ENCODE measurements at regions not wholly inside any gene's neighbourhood (a gene's known extent, or its start where the extent isn't known, plus 50 kb on each side); places are given as distances from the start of the nearest gene placed in this dataset.

DNA sequence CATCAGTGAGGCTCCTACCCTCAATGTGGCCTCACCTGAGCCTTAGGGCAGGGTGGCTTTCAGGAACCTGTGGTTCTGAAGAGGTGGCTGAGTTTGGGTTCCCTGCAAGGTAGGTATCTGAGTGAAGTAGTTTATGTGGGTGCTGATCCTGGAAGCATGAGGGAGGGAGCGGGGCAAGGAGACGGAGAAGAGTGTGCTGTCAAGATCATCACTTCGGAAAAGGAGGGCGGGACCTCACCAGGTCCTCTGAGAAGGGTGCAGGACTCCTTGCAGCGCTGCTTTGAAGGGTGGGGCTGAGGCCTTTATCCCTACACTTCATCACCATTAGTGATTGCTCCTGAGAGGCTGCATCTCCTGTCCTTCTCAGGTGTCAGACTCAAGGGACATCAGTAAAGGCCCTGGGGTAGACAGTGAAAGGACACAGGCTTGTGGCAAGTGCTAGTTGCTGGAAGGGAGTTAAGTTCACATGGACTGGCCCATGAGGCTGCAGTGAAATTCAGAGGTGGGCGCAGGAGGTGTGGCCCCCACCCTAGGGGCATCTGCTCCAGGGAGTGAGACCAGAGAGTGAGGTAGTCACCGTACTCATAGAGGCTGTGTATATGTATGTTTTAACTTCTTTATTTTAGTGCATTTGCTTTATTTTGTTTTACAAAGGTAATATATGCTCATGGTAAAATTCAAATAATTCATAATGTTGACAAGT lies 57.3 kb upstream of the GALNT2 start:
- ChIA-PET CTCF (ENCODE audit: partially characterized antibody) (no interaction called here), POLR2A (ENCODE audit: partially characterized antibody) (no interaction called here)
- Histone ChIP-seq H3K18ac (ENCODE audit: extremely low read depth, low read length) (no peak overlapping the region), H3K4ac (replicated peaks; ENCODE audit: insufficient read length, low read depth, low read length) (no peak overlapping the region), H4K20me1 (replicated peaks in 1 of 2; ENCODE audit: control insufficient read depth in 1 of 2, insufficient read depth in 2 of 2, low read length in 2 of 2) (no peaks in the 10 kb centered on the region), H4K5ac (ENCODE audit: insufficient read length, low read depth, low read length) (no peak overlapping the region), H3K4me3 (ENCODE audit: extremely low read depth in 1 of 4, insufficient read depth in 2 of 4, low read depth in 3 of 4, low read length in 4 of 4) (no peak overlapping the region), H3K79me1 (ENCODE audit: low read depth, low read length) (no peaks in the 10 kb centered on the region; the same call in 1 of the 2 replicates), H3K9me3 (ENCODE audit: insufficient read depth in 2 of 2, low read depth in 1 of 2, low read length in 1 of 2) (no peaks in the 10 kb centered on the region), H3K56ac (replicated peaks; ENCODE audit: insufficient read length, low read depth, low read length) (no peak overlapping the region), H3K4me2 (ENCODE audit: insufficient read depth in 1 of 2, low read depth in 2 of 2, low read length in 2 of 2) (no peak overlapping the region), H3K4me1 (replicated peaks in 1 of 4; ENCODE audit: control insufficient read depth in 3 of 4, insufficient read depth in 4 of 4, low read length in 3 of 4) (no peaks in the 10 kb centered on the region), H2BK15ac (ENCODE audit: low read length) (peak overlapping the region; percentile 31; the same call in 1 of the 2 replicates), H3K79me2 (ENCODE audit: control insufficient read depth in 1 of 2, insufficient read depth in 2 of 2, low read length in 2 of 2) (no peaks in the 10 kb centered on the region), H3K27ac (ENCODE audit: low read depth, low read length) (no peak overlapping the region), H4K8ac (ENCODE audit: extremely low read depth, insufficient read depth, low read length) (no peak overlapping the region), H3K27me3 (replicated peaks in 1 of 4; ENCODE audit: control insufficient read depth in 3 of 4, extremely low read depth in 1 of 4, insufficient read depth in 3 of 4, low read length in 3 of 4) (no peaks in the 10 kb centered on the region; a peak in 1 of 7 replicates), H3K23ac (ENCODE audit: insufficient read length) (no peak overlapping the region), H3K9ac (replicated peaks in 1 of 4; ENCODE audit: extremely low read depth in 1 of 4, low read depth in 3 of 4, low read length in 3 of 4) (no peak overlapping the region), H2BK5ac (ENCODE audit: low read depth, low read length) (no peak overlapping the region), H4K91ac (replicated peaks; ENCODE audit: insufficient read length, low read length) (peak overlapping the region; percentile 20), H2AK5ac (ENCODE audit: low read depth, low read length) (no peak overlapping the region), H3K23me2 (ENCODE audit: low read depth, low read length) (no peaks in the 10 kb centered on the region), H2BK20ac (ENCODE audit: low read length) (no peak overlapping the region), H2BK120ac (replicated peaks; ENCODE audit: low read depth, low read length) (no peak overlapping the region), H3K14ac (ENCODE audit: insufficient read length) (no peak overlapping the region), H2AFZ (ENCODE audit: low read length) (no peak overlapping the region), H3K36me3 (ENCODE audit: control insufficient read depth in 2 of 4, insufficient read depth in 4 of 4, low read length in 3 of 4) (no peaks in the 10 kb centered on the region), H2BK12ac (ENCODE audit: low read depth, low read length) (0 out of 2 replicates have a peak overlapping the region, but pooled peaks have one; percentile 55)
- DNase-seq (ENCODE audit: low read depth in 1 of 2, low spot score in 2 of 2): no peak
- no peak for FAIRE-seq
- TF ChIP-seq MAFK (IDR thresholded peaks at IDR 0.05; ENCODE audit: low read depth, low read length) (no peak), CBX5 (IDR thresholded peaks at IDR 0.05; ENCODE audit: low read depth, low read length) (no peak), ASH2L (IDR thresholded peaks at IDR 0.05; ENCODE audit: low read length) (no peak)
- WGBS, 2 experiments (ENCODE audit: extremely low coverage in 1 of 2, insufficient coverage in 1 of 2, insufficient read length in 1 of 2, insufficient replicate concordance in 2 of 2, low coverage in 1 of 2, low lambda C conversion rate in 2 of 2, missing lambda C conversion rate in 1 of 2): 94% methylated on average over 7 of the region's 7 CpGs; no CpG with 5 or more reads in 1 of the 2 experiments
